Stimulated activated naive CD8-positive, alpha-beta T cell treated with anti-CD3 and anti-CD28 coated beads, Interleukin-15, Interleukin-2, amounts not matched to agents 100 ng/mL and 50 ng/mL, for 24 hours (primary cell): ENCODE measurements at regions not wholly inside any gene's neighbourhood (a gene's known extent, or its start where the extent isn't known, plus 50 kb on each side); places are given as distances from the start of the nearest gene placed in this dataset.

ENCODE experiments used
- H3K27ac Mint-ChIP-seq: one replicate; pipeline ENCODE4 v1.8.0; 2021; ENCODE audit warnings: mild to moderate bottlenecking, mixed read lengths
- H3K27me3 Mint-ChIP-seq: one replicate; pipeline ENCODE4 v1.8.0; 2021; ENCODE audit warnings: mixed read lengths
- H3K36me3 Mint-ChIP-seq: one replicate; pipeline ENCODE4 v1.8.0; 2021; ENCODE audit warnings: low read depth, mixed read lengths
- H3K4me1 Mint-ChIP-seq: one replicate; pipeline ENCODE4 v1.8.0; 2021; ENCODE audit warnings: low read depth, mixed read lengths
- H3K4me3 Mint-ChIP-seq: one replicate; pipeline ENCODE4 v1.8.0; 2021; ENCODE audit warnings: mild to moderate bottlenecking, mixed read lengths
- H3K9me3 Mint-ChIP-seq: one replicate; pipeline ENCODE4 v1.8.0; 2021; ENCODE audit warnings: mixed read lengths

DNA sequence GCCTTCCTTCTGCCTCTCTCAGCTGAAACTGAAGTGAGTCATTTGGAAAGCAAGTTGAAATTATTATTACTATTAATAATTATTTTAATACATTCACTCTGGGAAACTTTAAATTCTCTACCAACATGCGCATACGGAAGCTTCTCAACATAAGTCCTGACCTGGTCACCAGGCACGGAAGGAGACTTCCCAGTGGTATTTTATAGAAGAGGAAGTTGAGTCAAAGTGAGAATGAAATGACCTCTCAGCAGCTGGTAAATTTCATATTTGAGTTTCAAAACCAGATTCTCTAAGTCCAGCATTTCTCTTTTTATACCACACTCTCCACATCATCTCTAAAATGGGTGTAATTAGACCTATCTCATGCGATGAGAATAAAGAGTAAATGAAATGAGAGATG lies 747.4 kb downstream of the VRK1 start:
- H3K4me1 Mint-ChIP-seq: peaks cover 16% of the 10 kb centered on the region
- no peaks in the 10 kb centered on the region for H3K27me3 Mint-ChIP-seq
- no peaks in the 10 kb centered on the region for H3K9me3 Mint-ChIP-seq
- no peak overlapping the region for H3K27ac Mint-ChIP-seq
- H3K4me3 Mint-ChIP-seq: no peak overlapping the region
- H3K36me3 Mint-ChIP-seq: no peaks in the 10 kb centered on the region

DNA sequence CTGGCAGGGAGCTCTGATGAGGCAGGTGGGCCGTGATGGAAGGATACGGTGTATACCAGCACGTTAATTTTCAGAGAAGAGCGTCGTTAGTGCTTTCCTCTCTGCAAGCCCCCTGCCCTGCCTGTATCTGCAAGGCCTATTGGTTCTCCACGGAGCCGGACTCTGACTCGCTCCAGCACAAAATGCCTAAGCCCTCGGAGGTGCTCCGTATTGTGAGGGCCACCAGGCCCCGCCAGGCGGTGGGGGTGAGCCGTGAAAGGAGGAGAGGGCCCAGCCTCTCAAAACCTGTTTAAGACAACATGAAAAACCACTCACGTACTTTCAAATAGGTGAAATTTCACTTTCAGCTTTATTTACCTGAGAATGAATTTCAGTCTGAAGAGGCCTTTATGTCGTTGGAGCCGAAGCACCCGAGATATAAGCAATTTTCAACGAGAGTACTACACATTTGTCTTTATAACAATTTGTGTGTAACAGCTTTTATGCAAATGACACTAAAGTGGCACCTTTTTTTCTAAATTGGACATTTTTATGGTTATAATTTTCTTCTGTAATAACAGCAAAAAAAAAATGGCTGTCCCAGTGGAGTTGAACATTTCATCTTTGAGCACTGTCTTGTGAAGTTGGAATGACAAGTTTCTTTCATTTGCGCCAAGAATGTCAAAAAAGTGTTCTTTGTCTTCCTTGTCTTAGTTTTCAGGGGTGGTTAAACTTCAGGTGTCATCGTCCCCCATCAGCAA lies 749.5 kb downstream of the VRK1 start:
- H3K4me3 Mint-ChIP-seq: no peak overlapping the region
- H3K27ac Mint-ChIP-seq: no peak overlapping the region

DNA sequence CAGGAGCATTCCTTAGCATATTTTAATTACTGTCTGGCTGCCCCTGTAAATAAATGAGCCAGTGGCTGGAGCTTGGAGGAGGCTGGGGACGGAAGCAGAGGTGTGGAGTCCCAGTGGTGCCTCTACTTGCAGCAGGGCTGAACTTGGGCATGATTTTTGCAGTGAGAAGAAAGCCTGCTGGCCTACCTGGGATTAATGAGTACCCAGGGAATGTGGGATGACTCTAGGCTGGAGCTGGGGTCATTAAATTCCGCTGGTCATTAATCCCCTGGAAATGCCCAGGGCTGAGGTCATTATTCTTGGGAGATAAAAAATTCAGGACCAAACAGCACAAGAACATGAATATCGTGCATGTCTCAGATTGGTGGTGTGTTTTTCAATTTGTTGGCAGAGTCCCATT lies 753.3 kb downstream of the VRK1 start:
- Mint-ChIP-seq H3K9me3 (no peaks in the 10 kb centered on the region), H3K36me3 (no peaks in the 10 kb centered on the region), H3K27ac (no peak overlapping the region), H3K4me3 (no peak overlapping the region), H3K27me3 (no peaks in the 10 kb centered on the region), H3K4me1 (no peaks in the 10 kb centered on the region)

More for the DNA sequence above, 749.5 kb downstream of the VRK1 start:
- H3K27me3 Mint-ChIP-seq: no peaks in the 10 kb centered on the region
- H3K4me1 Mint-ChIP-seq: peaks cover 16% of the 10 kb centered on the region
- H3K36me3 Mint-ChIP-seq: no peaks in the 10 kb centered on the region
- no peaks in the 10 kb centered on the region for H3K9me3 Mint-ChIP-seq

GRCh38 chr14:97554597-97554996 lies 757.4 kb downstream of the VRK1 start:
- Mint-ChIP-seq H3K27me3 (no peaks in the 10 kb centered on the region), H3K27ac (no peak overlapping the region), H3K4me1 (no peaks in the 10 kb centered on the region), H3K36me3 (no peaks in the 10 kb centered on the region), H3K9me3 (peaks cover 6% of the 10 kb centered on the region), H3K4me3 (no peak overlapping the region)

DNA sequence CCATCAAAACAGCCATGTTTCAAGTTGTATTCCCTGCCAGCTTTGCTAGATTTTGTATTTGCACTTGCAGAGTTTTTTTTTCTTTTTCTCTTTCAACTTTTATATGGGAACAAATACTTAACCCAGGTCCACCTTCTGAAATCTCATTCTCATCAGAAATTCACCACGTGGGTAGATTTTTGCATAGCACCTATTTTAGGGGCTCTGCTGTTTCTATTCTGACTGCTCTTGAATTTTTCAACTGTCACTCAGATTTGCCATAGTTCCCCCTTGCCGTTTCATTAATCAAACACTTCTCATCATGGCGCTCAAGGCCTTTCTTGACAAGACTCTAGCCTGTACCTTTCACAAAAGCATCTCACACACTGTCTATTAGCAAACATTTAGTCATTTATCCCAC lies 767.2 kb downstream of the VRK1 start:
- Mint-ChIP-seq H3K36me3 (no peaks in the 10 kb centered on the region), H3K9me3 (peaks cover 5% of the 10 kb centered on the region), H3K27ac (no peak overlapping the region), H3K4me3 (no peak overlapping the region), H3K4me1 (no peaks in the 10 kb centered on the region), H3K27me3 (no peaks in the 10 kb centered on the region)

DNA sequence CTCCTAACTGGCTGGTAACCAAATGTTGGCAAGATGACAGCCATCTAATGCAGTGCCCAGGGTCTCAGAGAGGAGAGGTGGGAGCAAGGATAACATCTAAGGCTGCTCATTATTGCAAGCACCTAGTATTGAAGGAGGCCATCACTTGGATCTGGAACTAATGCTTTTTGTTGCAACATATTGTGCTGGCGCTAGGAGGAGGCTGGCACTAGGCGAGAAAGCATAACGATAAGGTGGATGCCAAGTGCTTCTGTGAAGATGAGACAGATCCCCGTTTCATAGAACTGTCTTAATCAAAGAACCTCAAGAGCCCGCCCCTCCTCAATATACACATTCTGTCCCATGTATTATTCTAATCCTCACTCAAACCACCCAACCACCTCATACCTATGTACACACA lies 774.0 kb downstream of the VRK1 start:
- H3K4me1 Mint-ChIP-seq: no peaks in the 10 kb centered on the region
- no peak overlapping the region for H3K27ac Mint-ChIP-seq
- no peaks in the 10 kb centered on the region for H3K27me3 Mint-ChIP-seq
- peaks cover 8% of the 10 kb centered on the region for H3K9me3 Mint-ChIP-seq
- no peaks in the 10 kb centered on the region for H3K36me3 Mint-ChIP-seq
- no peak overlapping the region for H3K4me3 Mint-ChIP-seq

- H3K27ac Mint-ChIP-seq: no peak overlapping the region
- H3K36me3 Mint-ChIP-seq: no peaks in the 10 kb centered on the region
- no peaks in the 10 kb centered on the region for H3K27me3 Mint-ChIP-seq
- H3K9me3 Mint-ChIP-seq: peaks cover 8% of the 10 kb centered on the region
- no peaks in the 10 kb centered on the region for H3K4me1 Mint-ChIP-seq
- no peak overlapping the region for H3K4me3 Mint-ChIP-seq
These were observed 774.8 kb downstream of the VRK1 start for GRCh38 chr14:97571866-97572555.

GRCh38 chr14:97572583-97573458 lies 775.6 kb downstream of the VRK1 start:
- no peak overlapping the region for H3K27ac Mint-ChIP-seq

DNA sequence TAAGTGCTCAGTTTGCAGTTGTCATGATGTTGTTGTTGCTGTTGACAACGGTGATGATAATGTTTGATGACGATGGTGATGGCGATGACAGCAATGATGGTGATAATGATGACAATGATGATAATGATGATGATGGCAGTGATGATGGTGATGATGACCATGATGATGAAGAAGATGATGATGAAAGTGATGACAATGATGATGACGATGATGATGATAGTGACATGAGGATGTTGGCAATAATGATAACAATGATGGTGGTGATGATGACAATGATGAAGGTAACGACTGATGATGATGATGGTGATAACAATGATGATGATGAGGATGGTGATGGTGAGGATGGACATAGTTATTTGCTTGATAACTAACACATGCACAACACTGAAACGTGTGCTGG lies 778.5 kb downstream of the VRK1 start:
- Mint-ChIP-seq H3K4me3 (no peak overlapping the region), H3K36me3 (no peaks in the 10 kb centered on the region), H3K4me1 (no peaks in the 10 kb centered on the region), H3K27ac (no peak overlapping the region), H3K9me3 (peaks cover 8% of the 10 kb centered on the region), H3K27me3 (no peaks in the 10 kb centered on the region)

More at GRCh38 chr14:97572583-97573458, 775.6 kb downstream of the VRK1 start:
- Mint-ChIP-seq H3K4me3 (no peak overlapping the region), H3K36me3 (no peaks in the 10 kb centered on the region), H3K4me1 (no peaks in the 10 kb centered on the region), H3K9me3 (peaks cover 8% of the 10 kb centered on the region), H3K27me3 (no peaks in the 10 kb centered on the region)

DNA sequence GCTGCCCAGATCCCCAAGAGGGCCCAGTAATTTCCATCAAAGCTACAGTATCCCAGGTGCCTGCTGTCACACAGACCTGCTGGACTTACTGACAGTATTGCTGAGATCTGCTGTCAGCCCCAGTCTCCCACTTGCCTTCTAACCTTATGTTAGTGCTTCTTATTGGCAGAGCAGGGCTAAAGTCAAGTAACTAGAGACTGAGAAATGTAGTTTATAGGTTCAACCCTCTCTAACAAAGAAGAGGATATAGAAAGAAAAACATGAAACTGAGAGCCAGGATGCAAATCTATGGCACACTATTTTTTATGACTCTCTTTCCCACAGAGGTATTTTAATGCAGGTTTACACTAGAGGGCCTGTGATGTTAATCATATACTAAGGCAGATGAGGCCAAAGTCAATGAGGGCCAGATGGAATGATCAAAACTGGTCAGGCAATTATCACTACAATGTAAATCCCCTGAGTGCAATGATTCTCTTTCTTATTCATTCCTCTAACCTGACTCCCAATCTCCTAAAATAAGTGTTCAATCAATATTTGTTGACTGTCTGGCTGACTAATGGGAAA lies 781.9 kb downstream of the VRK1 start:
- H3K4me3 Mint-ChIP-seq: no peak overlapping the region
- H3K36me3 Mint-ChIP-seq: no peaks in the 10 kb centered on the region
- H3K4me1 Mint-ChIP-seq: no peaks in the 10 kb centered on the region
- H3K27me3 Mint-ChIP-seq: no peaks in the 10 kb centered on the region
- H3K9me3 Mint-ChIP-seq: peaks cover 6% of the 10 kb centered on the region
- H3K27ac Mint-ChIP-seq: no peak overlapping the region

DNA sequence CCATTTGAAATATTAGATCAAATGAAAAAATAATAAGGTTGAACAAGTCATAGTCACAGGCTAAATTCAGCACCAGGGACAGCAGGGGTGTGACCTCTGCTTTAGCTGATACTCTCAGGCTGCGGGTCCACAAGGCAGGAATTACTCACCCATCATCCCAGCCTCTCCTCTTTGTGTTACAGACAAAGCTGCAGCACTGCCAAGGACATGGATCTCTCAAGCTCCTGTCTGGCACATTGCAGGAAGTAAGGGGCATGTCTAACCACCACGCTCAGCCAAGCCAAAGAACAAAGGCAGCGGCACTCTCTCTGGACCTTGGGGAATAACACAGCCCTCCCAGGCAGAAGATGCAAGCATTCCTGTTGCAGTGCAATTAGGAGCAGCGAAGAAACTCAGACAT lies 783.8 kb downstream of the VRK1 start:
- H3K27me3 Mint-ChIP-seq: no peaks in the 10 kb centered on the region
- H3K36me3 Mint-ChIP-seq: no peaks in the 10 kb centered on the region
- H3K9me3 Mint-ChIP-seq: no peaks in the 10 kb centered on the region
- no peak overlapping the region for H3K27ac Mint-ChIP-seq
- H3K4me1 Mint-ChIP-seq: no peaks in the 10 kb centered on the region
- H3K4me3 Mint-ChIP-seq: no peak overlapping the region

DNA sequence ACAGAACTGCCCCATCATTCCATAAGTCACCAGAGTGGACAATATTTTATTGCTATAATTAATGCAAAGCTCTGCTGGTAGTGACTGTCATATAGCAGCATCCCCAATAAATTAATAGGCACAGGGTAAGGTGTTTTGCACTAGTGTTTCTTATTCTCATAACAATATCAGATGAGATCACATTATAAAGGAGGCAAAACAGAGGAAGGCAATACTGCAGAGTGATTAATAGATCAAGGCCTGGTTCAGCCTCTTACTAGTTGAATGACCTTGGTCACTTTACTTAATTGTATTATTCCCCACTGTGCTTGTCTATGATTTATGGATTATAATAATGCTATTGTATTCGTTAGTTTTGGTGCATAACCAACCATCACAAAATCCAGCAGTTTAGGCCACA lies 784.8 kb downstream of the VRK1 start:
- H3K9me3 Mint-ChIP-seq: peaks cover 4% of the 10 kb centered on the region
- no peak overlapping the region for H3K4me3 Mint-ChIP-seq
- H3K36me3 Mint-ChIP-seq: no peaks in the 10 kb centered on the region
- H3K27ac Mint-ChIP-seq: no peak overlapping the region
- H3K4me1 Mint-ChIP-seq: no peaks in the 10 kb centered on the region
- H3K27me3 Mint-ChIP-seq: no peaks in the 10 kb centered on the region

DNA sequence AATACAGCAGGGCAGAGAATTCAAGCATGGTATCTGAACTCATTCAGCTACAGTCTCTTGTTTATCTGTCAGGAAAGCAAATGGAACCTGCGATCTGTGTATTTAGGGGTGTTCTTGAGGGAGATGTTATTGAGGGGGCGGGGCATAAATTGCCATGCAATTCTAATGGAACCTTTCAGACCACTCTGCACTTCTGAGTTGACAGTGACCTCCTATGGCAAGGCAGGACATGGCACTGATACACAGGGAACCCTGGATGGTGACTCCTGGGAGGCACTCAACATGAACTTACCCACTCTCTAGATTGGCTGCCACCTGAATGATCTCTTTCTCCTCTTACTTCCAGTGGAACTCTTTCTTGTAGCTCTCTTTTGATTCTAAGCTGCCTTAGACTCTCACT lies 787.3 kb downstream of the VRK1 start:
- Mint-ChIP-seq H3K9me3 (peaks cover 4% of the 10 kb centered on the region), H3K27me3 (no peaks in the 10 kb centered on the region), H3K36me3 (no peaks in the 10 kb centered on the region), H3K4me3 (no peak overlapping the region), H3K27ac (no peak overlapping the region), H3K4me1 (peaks cover 5% of the 10 kb centered on the region)

DNA sequence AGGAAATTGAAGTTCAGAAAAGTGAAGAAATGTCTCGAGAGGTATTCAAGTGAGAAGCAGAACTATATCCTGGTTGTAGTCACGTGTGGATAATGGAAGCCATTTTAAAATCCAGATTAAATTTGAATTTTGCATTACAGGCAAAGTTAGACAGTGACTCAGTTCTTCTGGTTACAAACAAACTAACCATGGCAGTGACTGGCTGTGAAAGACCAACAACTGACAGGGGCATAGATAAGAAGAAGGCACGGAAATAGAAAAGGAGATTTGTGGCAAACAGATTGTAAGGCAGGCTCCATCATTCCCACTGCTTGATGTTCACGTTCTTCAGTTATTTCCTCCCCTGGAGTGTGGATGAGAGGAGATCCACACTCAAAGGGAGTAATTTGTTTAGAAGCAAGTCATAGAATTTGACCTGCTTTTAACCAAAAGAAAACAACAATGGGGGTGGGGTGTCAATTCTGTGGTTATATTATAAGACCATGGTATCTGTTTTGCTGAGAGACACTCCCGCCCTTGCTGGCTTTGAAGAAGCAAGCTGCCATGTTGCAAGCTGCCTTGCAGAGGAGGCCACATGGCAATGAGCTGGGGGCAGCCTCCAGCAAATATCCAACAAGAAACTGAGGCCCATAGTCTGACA lies 795.3 kb downstream of the VRK1 start:
- H3K27ac Mint-ChIP-seq: no peak overlapping the region

More for the DNA sequence above, 795.3 kb downstream of the VRK1 start:
- Mint-ChIP-seq H3K9me3 (peaks cover 8% of the 10 kb centered on the region), H3K4me1 (peaks cover 23% of the 10 kb centered on the region), H3K36me3 (no peaks in the 10 kb centered on the region), H3K4me3 (no peak overlapping the region), H3K27me3 (no peaks in the 10 kb centered on the region)
